ENCODE measurements at regions not wholly inside any gene's neighbourhood (a gene's known extent, or its start where the extent isn't known, plus 50 kb on each side); places are given as distances from the start of the nearest gene placed in this dataset.

GRCh38 chr3:144079634-144080033, 108.0 kb downstream of the DIPK2A start:
- DNase-seq = no peak

GRCh38 chr3:144084929-144085328, 113.3 kb downstream of the DIPK2A start:
- no peak for DNase-seq

DNA sequence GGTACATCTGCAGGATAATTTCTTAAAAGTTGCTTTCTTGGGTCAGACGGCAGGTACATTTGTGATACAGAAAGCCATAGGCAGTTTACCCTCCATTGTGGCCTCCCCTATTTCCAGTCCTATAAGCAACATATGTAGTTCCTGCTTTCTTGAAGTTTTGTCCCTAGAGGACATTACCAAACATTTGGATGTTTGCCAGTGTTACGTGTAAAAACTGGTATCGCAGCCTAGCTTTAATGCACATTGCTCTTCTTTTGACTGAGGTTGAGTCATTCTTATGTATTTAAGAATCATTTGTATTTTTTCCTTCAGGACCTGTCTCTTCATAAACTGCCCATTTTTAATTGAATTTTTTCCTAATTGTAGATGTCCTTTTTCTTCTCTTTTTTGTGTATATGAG, 114.3 kb downstream of the DIPK2A start:
- no peak for DNase-seq

GRCh38 chr3:144096016-144096415, 124.4 kb downstream of the DIPK2A start:
- DNase-seq = no peak

- DNase-seq = peak; percentile 95
Measured at GRCh38 chr3:144097163-144097562, 125.5 kb downstream of the DIPK2A start.

DNA sequence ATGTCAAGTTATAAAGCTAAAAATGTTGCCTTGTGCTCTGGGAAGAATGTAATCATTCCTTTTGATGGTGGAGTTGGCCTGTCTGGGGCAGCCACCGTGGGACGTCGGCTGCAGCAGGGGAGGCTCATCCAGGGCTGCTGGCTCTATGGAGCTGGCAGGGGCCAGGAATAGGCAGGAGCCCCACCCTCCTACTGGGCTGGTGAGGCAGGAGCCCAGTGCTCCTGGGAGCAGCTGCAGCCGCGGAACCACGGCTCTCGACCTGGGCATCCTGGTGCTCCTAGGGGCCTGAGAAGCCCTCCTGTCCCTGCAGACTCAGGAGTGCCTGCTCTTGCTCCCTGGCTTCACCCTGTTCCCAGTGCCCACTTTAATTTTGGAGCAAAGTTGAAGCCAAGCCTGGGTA, 127.1 kb downstream of the DIPK2A start:
- DNase-seq = no peak

- DNase-seq = no peak
Measured at GRCh38 chr3:144102421-144102820, 130.8 kb downstream of the DIPK2A start.

- DNase-seq = peak; percentile 99
Measured at GRCh38 chr3:144104186-144104585, 132.6 kb downstream of the DIPK2A start.

GRCh38 chr3:144104679-144105078, 133.1 kb downstream of the DIPK2A start:
- no peak for DNase-seq

DNA sequence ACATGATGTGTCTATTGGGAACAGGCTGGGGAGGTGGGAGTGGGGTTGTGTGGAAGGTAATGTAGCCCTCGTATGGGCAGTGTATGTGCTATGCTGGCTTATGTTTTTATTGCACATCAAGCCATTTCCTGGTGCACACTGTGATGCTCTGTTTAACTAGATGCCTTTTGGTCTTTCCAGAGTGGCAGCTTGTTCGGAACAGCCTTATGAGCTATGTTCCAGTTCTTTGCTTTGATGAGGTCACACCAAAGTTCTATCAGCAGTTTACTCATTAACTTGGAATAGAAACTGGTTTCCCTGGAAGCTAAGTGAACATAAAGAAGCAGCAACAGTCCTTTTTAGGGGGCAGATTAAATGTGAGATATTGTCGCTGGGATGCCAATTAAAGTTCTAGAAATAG, 133.9 kb downstream of the DIPK2A start:
- DNase-seq = no peak

GRCh38 chr3:144106970-144107369, 135.3 kb downstream of the DIPK2A start:
- DNase-seq = no peak

DNA sequence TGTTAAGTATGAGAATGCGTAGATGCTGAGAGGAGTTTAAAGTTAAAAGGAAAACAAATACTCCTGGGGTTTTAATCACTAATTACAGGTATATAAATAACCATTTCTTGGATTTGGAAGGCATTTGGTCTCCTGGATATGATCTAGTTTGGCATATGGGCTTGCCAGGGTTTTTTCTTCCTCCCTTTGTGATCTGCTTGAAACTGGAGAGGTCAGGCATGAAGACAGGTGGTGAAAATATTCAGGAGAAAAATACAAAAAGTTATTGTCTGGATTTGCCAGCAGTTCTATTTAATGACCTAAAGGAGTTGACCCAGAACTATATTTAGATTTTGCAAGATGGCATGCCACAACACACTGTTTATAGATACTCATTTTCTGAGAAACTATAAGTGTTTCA, 136.3 kb downstream of the DIPK2A start:
- peak; percentile 94 for DNase-seq

GRCh38 chr3:144109944-144110343, 138.3 kb downstream of the DIPK2A start:
- DNase-seq = no peak

DNA sequence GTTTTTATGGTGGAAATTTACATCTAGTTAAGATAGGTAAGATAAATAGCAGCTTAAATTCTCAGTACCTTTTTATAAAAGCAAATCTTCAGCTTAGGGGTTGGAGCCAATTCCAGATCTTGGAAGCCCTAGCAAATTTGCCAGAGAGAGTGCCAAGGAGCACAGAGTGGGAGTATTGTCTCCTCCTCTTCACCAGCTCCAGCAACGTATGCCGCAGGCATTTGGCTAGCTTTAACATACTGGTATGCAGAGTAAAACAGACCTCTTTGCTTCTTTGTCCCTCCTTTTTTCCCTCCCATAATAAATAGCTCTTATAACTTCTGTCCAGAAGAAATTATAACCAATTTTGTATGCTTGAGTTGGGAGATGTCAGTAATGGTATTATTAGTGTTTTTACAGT, 140.4 kb downstream of the DIPK2A start:
- no peak for DNase-seq

DNA sequence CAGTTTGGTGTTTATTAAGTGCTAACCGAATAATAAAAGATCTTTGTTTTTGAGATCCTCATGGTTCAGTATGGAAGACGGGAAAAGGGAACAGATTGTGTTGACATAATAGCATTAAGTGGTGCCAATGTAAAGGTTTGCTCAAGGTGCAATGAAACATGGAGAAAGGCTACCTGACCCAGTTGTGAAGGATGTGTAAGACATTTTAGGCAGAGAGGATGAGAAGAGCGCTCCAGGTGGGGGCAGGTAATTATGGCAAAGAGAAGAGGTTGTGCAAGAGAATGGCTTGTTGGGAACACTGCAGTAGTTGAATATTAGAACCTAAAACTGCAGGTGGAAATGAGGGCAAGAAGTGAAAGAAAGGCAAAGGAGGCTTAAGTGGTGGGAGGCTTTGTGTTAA, 140.8 kb downstream of the DIPK2A start:
- no peak for DNase-seq

DNA sequence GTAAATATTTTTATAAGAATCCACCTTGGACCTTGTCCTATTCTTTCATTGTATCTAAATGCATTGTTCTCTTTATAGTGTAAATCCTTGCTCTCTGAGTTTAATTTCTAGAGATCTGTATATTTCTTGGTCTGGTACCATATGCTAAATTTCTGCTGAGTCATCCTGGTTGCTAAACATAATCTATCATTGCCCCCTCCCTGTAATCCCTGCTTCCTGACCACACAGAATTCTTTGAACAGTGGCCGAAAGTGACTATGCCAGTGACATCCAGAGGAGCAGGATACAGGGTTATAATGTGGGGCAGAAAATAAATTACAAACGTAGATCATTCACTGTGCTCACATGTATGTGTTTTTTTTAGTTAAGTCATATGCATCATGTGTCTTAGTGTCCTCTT, 143.1 kb downstream of the DIPK2A start:
- DNase-seq = peak; percentile 75

DNA sequence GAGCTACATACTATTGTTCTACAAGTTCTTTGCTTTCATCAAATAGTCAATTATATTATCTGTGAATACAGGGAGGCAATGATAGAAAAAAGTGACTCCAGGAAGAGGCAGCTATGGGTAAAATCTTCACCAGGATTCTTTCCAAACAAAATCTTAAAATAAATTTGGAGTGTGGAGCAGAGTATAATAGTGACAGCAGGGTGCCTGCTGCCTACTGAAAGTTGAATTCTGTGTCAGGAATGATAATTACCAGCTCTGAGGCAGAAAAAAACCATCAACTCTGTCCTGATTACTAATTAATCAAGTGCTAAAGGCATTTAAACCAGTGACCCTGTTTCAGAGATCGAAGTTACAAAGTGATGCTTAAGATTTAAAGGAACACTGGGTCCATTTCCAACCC, 148.0 kb downstream of the DIPK2A start:
- DNase-seq = peak; percentile 59

DNA sequence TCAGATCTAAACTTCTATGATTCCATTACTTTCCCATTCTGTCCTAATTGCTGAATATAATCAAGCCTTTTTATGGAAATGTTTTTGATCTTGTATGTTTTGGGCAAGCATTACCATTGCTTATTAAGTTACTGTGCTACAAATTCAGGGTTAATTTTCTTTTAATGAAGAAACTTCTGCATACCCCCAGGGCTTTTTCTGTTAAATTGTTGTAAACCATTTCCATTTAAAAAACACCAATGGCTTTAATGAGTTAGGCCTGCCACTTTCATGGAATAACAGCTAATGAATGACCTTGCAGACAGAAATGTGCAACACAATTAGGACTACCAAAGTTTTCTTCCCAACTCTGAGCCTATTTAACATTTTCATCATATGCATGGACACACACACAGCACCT, 150.0 kb downstream of the DIPK2A start:
- DNase-seq = no peak

DNA sequence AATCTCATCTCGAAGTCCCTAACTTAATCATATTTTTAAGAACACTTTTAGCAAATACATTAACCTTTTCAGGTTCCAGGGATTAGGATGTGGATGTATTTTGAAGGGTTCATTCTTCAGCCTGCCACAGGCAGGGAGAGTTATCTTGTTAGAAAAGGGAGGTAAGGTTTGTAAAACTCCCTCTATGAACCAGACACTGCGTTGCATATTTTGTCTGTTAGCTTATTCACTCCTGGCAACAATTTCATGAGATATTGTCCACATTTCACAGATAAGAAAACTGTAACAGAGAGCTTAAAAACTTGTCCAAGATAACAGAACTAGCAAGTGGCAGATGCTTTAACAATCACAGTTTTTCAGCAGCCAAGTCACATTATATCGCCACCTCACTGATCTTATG, 155.4 kb downstream of the DIPK2A start:
- no peak for DNase-seq

DNA sequence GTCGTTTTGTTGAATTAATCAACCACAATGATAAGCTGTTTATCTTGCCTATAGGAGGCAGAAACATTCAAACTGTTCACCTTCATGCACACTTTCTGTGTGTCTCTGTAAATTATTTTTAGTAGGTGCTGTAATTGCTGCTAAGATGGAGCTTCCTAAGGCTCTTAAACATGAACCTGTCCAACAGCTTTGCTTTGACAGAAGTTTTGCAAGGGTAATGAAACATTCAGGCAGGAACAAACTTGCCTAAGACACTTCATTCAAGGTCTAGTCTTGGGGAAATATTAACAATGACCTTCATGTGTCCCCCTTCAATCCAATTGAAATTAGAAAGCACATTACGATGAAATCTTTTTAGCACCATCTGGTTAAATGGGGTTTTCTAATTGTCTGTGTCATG, 156.1 kb downstream of the DIPK2A start:
- no peak for DNase-seq

GRCh38 chr3:144128108-144128892, 156.7 kb downstream of the DIPK2A start:
- no peak for DNase-seq

DNA sequence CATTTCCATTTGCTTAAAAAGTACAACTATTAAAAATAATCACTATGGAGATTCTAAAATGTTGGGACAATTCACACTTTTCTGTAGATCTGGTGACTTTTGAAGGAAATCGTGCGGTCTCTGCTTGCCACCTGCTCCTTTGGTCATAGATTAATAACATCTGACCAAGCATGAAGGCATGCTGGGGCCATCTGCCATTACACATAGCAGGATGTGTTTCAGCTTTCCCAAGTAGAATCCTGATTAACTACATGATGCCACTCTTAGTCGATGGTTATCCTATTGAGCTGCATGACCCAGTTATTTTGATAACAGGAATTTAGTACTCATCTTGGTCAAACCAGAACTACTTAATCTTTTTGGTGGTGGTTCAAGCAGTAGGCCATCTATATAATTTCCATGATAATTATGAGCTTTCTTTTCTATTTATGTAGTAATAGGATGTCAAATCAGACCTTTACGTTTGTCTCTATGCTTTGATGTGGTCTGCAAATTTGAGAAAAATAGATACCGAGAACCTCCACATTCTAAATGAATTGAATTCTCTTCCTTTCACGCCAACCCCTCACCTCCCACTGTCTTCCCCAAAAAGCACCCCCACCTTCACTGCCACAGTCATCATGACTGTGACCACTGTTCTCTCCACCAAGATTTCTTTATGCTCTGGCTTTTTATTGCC, 158.1 kb downstream of the DIPK2A start:
- DNase-seq = peak; percentile 9

- DNase-seq = no peak
Measured at GRCh38 chr3:144141074-144141473, 169.5 kb downstream of the DIPK2A start.

- no peak for DNase-seq
Measured at GRCh38 chr3:144141496-144141895, 169.9 kb downstream of the DIPK2A start.
